ENCODE measurements at regions not wholly inside any gene's neighbourhood (a gene's known extent, or its start where the extent isn't known, plus 50 kb on each side); places are given as distances from the start of the nearest gene placed in this dataset.

DNA sequence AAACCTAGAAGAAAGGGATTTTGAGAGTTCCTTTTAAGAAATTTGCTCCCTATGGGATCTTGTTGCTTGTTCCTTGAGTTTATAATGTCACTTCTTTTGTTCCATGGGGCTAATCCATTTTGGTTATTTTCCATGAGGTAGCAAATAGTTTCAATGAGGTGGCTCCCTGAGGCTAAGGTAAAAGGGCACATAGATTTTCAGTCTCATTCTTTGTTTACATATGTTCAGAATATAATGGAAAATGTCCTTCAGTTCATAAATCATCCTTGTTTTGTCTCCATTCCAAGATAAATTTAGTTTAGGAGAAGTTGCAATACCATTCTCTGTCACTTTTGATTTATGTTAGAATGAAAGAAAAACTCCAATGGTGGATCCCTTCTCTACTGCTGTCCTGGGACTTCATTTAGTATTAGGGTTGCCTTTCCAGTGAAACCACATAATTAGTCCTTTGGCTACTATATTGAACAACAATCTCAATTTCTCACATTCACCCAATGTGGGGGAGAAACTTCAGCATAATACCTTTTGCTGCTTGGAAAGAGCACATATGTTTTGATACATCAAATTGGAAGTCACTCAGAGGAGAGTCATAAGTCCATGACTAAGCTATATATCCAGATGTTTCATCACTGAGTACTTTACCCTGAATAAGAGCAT lies 80.9 kb upstream of the ADAMTS5 start:
- no peak overlapping the region for H3K27ac ChIP-seq
- TF ChIP-seq, protein P1, sequence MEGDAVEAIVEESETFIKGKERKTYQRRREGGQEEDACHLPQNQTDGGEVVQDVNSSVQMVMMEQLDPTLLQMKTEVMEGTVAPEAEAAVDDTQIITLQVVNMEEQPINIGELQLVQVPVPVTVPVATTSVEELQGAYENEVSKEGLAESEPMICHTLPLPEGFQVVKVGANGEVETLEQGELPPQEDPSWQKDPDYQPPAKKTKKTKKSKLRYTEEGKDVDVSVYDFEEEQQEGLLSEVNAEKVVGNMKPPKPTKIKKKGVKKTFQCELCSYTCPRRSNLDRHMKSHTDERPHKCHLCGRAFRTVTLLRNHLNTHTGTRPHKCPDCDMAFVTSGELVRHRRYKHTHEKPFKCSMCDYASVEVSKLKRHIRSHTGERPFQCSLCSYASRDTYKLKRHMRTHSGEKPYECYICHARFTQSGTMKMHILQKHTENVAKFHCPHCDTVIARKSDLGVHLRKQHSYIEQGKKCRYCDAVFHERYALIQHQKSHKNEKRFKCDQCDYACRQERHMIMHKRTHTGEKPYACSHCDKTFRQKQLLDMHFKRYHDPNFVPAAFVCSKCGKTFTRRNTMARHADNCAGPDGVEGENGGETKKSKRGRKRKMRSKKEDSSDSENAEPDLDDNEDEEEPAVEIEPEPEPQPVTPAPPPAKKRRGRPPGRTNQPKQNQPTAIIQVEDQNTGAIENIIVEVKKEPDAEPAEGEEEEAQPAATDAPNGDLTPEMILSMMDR (conservative IDR thresholded peaks at IDR 0.05) = no peak
- no peak for TF ChIP-seq ZFX (IDR thresholded peaks at IDR 0.05)

DNA sequence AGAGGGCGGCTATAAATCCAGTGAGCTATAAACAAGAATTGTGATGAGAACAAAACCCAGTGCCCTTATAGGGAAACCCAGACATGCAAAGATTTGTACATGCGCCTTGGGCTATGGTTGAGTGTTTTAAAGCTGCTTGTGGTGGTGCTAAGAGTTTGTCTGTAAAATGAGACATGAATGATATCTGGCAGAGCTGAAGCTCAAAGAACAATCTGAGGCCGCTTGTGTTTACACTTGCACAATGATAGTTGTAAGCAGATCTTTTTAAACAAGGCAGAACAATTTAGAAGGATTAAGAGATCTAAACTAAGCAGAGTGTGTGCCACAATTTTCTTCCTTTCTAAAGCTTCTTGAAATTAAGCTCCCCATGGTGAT lies 80.4 kb upstream of the ADAMTS5 start:
- TF ChIP-seq ZFX (IDR thresholded peaks at IDR 0.05) = no peak
- TF ChIP-seq, protein P1 (conservative IDR thresholded peaks at IDR 0.05) = no peak
- no peak overlapping the region for H3K27ac ChIP-seq

DNA sequence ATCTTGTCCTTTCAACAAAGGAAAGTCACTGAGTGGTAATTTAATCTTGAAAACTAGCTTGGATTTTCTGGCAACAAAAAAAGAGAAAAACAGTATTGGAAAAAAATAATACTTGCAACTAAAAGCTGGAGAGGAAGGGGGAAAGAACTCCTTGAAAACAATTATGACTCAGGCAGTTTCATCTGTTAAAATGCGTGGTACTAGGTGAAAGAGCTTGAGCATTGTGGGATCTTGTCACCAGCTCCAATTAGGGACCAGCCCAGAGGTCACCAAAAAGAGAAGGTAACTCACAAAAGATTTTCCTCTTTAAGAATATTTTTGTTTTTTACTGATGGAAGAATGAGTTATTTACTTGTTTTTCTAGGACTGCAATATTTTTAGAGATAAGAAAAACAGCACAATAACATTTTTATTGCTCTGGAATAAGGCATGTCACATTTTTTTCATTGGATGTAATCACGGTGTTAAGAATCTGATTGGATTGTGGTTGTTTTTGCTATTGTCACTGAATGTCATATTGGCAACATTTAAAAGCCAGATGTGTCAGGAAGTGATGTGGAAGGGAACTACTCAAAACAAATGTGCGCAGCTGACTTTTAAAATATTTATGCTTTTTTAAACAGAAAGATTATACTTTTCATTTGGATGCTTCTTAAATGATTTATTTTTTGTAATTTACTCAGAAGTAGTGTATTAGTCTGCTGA lies 78.5 kb upstream of the ADAMTS5 start:
- no peak overlapping the region for H3K27ac ChIP-seq
- TF ChIP-seq, protein P1 (conservative IDR thresholded peaks at IDR 0.05) = no peak
- no peak for TF ChIP-seq ZFX (IDR thresholded peaks at IDR 0.05)

DNA sequence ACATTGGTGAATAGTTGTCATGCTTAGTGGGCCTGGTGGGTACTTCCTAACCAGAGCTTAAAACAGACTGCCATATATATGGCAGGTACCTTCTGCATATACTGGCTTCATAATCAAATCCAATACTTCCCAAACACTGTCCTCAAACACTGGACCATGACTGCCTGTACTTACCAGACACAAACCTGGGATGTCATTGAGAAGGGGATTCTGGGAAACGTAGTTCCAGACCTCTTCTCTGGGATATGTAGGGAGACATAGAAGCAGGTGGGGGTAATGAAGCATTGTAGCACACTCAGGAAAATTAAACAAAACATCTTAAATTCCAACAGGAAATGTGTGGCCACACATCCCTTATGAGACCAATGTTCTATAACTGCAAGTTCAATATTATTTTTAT lies 76.5 kb upstream of the ADAMTS5 start:
- TF ChIP-seq, protein P1 (conservative IDR thresholded peaks at IDR 0.05) = no peak
- no peak for TF ChIP-seq ZFX (IDR thresholded peaks at IDR 0.05)
- H3K27ac ChIP-seq = no peak overlapping the region

DNA sequence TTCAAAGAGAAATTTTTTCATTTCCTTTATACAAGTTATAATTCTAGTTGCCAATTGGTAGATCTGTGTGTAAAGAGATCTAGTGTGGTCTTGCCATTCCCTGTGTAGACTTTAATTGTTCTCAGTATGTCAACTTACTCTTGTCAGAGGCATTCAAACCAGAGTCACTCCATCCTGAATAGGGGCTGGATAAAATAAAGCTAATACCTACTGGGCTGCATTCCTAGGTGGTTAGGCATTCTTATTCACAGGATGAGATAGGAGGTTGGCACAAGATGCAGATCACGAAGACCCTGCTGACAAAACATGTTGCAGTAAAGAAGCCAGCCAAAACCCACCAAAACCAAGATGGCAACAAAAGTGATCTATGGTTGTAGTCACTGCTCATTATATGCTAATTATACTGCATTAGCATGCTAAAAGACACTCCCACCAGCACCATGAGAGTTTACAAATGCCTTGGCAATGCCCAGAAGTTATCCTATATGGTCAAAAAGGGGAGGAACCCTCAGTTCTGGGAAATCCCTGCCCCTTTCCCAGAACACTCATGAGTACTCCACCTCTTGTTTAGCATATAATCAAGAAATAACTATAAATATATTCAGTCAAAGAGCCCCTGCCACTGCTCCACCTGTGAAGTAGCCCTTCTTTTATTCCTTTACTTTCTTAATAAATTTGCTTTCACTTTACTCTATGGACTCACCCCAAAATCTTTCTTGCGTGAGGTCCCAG lies 74.0 kb upstream of the ADAMTS5 start:
- no peak overlapping the region for H3K27ac ChIP-seq
- TF ChIP-seq ZFX (IDR thresholded peaks at IDR 0.05) = no peak
- TF ChIP-seq, protein P1 (conservative IDR thresholded peaks at IDR 0.05) = no peak

DNA sequence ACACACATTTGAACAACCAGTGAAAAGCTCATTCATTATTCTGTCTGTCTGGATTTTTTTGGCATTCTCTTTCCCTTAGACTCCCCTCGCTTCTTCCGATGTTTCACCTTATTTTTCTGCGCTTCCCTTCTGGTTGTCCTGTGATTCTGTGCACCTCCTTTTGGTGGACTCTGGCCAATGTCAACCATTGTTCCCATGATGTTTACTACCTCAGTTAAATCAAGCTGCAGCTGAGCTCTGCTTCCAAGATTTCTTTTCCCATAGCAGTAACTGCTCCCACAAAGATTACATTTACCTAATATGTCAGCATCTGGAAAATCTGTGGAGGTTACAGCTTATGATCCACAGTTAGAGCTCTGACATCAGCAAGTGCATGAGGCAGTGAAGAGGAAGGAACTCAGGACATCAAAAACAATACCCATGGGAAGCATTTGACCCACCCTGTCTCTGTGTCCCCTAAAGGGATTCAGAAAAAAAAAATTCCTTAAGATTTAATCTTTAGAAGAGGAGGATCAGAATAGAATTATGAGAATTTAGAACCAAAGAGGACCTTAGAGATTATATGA lies 69.9 kb upstream of the ADAMTS5 start:
- TF ChIP-seq, protein P1 (conservative IDR thresholded peaks at IDR 0.05) = no peak
- TF ChIP-seq ZFX (IDR thresholded peaks at IDR 0.05) = no peak
- no peak overlapping the region for H3K27ac ChIP-seq

DNA sequence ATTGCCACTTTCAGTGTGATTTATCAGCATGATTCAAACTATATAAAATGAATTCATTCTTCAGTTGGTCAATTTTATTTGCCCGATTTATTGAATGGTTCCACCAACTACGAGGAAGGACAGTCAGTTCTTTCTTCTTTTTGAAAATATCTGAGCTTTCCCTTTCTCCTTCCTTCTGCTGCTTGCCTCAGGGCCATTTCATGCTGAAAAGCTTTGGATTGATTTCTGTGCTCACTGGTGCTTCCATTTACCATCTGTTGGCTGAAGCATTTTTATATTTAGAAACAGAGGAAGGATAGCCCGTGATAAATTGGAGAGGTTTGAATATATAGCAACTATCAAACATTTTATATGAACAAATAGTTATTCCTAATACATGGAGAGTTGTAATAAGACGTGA lies 68.9 kb upstream of the ADAMTS5 start:
- TF ChIP-seq ZFX (IDR thresholded peaks at IDR 0.05) = no peak
- TF ChIP-seq, protein P1 (conservative IDR thresholded peaks at IDR 0.05) = no peak

More for the DNA sequence above, 68.9 kb upstream of the ADAMTS5 start:
- H3K27ac ChIP-seq = no peak overlapping the region
